NCI-H2107 (cell line): ENCODE measurements at regions not wholly inside any gene's neighbourhood (a gene's known extent, or its start where the extent isn't known, plus 50 kb on each side); places are given as distances from the start of the nearest gene placed in this dataset.
A peak's percentile ranks its signal among the peaks of the same experiment; 100 is the strongest.
"Not testable (repeated sequence)": the region's sequence is repeated elsewhere in the genome, so short reads cannot be mapped to it uniquely, and the experiment has no call there.

Source experiments
- DNase-seq: peaks from one replicate; lab custom pipeline; 2025; lab: John Stamatoyannopoulos, UW

DNA sequence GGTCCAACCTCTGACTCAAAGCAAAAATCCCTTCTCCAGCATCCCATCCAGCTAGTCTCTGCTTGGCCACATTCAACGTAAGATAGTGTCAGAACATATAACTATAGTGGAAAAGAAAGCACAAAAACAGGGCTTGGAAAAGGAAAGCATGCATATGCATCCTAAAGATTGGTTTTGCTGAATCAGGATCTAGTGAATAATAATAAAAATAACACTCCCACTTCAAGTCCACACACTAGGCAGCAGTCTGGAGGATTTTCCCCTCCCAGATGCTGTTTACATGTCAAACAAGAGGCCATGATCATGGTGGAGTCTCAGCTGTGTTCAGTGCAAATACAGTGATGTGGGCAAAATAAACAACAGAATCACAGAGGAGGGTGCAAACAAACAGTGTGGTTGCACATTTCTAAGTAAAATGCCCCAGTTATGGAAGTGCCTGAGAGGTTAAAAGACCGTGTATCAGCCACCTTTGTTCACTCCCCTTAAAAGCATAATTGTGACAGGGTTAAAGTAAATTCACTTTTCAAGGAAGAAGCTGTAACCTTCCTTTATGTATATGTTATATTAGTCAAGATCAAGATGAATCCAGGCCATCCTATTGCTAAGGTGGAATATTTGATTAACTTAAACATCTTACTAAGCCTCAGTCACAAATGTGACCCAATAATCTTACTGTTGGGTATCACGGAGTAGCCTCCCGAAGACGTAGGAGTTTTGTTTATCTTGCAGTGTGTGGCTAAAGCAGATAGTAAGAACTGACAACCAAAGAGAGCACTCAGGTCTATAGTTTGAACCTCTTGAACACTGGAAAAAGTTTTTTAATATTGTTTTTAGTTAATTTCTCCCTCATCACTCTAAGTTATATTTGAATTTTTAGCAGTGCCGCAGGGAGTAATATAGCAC is 424.5 kb downstream of the SOX2 start:
- no peak for DNase-seq

DNA sequence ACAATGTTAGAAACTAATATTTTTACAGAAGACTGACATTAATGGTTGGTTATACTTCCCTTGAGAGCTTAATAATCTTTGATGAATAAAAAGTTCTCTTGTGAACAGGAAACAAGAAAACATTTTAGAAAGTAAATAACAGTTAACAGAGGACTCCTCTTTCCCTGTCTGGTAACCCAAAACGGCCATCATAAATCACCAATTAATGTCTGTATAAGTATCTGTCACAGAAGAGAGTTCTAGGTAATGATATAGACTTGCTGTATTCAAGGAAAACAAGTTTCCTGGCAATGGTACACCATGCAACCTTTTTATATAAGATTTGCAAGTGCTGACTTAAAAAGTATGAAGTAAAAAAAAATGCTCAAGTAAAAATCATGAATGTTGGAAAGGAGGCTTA is 426.7 kb downstream of the SOX2 start:
- DNase-seq: no peak

DNA sequence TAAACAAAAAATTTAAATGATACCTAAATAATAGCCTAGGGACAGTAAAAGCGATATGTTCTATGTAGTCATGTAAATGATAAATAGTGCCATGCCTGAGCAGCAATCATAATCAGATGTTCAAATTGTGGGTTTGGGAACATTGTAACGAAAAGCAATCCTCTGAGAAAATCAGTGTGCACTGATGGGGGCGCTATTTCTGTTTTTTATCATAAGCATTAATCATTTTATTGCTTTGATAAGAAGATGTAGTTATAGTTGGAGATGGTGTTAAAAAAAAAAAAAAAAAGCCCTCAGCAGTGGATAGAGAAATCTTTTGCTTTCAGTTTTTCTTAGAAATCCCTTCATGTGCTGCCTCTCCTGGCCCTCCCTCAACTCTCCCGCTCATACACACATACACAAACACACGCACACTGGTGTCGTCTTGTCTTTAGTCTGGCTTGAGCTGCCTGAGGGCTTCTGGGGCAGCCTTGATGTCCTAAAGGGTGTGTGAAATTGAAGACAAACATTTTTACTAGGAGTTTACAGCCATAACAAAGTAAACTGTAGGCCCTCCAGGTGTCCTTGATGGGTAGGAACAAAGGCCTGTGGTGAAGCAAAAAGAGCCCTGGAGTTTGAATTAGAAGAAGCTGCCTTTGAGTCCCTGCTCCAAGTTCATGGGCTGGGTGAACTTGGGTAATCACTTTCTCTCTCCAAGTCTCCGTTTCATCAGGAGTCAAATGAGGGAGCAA is 428.1 kb downstream of the SOX2 start:
- no peak for DNase-seq

DNA sequence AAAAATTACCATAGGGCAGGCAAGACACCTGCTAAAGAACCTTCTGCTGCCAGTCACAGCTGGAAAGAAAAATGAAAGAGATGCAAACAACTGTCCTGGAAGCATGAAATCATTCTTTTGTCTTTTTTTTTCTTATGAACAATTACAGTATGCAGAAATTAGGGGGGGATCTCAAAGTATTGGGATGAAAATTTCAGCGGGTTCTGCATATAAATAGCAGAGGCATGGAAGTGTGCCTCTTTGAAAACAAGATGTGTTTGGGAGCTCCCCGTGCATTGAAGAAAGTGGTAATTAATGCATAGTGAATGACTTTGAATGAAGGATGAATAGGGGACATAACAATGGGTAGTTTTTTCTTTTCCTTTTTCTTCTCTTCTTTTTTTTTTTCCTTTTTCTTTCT is 431.2 kb downstream of the SOX2 start:
- DNase-seq: no peak

DNA sequence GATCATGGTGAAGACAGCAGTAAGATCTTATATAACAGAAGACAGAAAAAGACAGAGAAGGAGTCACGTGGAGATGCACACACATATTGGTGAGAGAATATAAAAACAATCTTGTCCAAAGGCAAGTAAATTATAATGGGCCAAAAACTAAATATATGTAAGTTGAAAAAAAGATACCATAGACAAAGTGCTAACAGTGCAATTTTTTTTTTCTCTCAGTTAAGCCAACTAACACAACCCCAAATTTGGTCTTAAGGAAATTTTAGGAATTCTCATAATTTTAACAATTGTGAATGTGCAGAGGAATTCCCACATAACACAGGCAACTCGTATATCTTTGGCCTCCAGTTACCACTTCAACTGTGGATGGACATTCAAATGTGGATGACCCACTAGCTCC is 432.2 kb downstream of the SOX2 start:
- DNase-seq: no peak

DNA sequence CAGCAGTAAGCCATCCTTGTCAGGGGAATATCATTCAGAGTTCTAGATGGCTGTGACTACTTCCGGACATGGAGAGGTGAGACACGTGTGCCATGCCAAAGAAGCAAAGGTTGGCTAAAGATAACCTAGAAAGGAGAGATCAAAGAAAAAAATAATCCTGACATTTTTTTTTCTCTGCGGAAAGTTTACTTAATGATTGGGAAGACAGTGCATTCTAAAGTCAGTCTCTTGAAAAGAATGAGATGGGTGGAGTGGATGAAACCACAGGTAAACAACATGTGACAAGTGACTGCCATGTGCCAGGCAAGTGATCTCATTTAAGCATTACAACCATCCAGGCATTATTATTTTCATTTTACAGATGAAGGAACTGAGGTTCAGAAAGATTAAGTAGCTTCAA is 436.6 kb downstream of the SOX2 start:
- DNase-seq: no peak

DNA sequence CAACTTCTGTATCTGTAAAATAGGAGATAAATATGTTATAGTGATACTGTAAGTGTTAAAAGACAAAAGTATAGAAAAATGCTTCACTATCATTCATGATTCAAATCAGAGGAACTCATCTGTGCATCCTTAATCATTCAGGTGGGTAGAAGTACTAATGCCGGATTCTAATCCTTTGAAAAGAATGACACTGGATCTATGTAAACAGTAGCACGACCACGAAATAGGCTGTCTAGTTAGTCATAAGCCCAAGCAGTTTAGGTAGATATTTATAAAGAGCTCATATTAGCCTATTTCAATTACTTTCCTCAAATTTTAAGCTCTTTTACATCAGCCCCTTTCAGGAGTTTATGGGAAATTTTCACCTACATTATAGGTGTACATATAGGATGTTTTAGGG is 437.9 kb downstream of the SOX2 start:
- DNase-seq: no peak

DNA sequence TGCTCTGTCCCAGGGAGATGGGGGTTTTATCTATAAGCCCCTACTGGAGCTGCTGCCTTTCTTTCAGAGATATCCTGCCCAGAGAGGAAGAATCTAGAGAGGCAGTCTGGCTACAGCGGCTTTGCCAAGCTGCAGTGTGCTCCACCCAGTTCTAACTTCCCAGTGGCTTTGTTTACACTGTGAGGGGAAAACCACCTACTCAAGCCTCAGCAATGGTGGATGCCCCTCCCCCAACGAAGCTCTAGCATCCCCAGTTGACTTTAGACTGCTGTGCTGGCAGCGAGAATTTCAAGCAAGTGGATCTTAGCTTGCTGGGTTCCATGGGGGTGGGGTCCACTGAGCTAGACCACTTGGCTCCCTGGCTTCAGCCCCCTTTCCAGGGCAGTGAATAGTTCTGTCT is 444.6 kb downstream of the SOX2 start:
- not testable (repeated sequence) for DNase-seq

DNA sequence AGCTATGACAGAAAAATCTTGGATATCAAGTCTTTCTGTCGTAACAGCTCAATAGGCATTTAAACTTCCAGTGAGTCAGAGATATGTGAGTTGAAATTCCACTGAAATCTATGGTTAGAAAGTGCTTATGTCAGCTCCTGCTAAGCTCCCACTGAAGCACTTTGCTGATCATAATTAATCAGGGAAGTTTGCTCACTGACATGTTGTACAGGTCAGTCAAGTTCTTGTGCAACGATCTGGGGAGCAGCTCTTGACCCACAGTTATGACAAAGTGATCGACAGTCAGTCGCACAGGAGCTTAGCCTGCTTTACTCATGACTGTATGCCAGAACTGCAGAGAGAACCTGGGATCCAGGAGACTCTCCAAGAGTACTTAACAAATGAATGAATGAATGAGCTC is 453.5 kb downstream of the SOX2 start:
- DNase-seq: no peak

DNA sequence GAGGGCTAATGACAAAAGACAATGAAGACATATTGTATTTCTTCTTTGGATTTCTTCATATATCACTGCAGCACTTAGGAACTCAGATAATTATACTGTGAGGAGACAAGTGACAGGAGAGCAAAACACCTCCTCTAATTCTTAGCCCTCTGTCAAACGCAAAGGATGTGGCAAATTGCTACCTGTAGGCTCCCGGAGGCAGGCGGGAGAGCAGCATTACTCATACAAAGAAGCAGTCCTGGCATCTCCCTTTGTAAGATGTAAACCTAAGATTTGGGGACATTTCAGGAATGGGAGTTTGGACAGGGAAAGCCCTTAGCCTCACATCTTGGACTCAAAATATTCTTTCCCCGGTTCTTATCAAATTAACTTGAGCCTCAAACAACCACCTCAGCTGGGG is 460.8 kb downstream of the SOX2 start:
- no peak for DNase-seq

DNA sequence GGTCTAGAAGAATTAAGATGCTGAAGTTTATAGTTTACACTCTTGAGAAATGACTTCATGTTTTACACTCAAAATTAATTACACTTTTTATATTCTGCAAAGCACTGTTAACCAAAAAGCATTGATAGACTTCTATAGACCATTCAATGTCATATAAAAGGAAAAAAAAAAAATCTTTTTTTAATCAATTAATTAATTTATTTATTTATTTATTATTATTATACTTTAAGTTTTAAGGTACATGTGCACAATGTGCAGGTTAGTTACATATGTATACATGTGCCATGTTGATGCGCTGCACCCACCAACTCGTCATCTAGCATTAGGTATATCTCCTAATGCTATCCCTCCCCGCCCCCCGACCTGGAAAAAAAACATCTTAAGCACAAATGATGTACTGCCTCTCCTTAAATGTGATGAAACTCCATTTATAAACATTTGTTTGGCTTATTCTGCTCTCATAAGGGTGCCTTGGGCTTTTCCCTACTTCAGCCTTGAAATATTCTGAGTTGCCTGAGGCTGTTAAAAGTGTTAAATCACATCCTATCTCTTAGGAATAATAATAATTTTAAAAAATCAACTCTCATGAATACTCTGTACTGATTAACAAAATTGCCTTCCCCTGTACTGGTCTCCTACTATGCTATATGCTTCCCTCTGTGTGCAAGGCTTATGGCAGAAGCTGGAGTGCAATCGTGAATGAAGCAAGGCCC is 466.9 kb downstream of the SOX2 start:
- DNase-seq: no peak

DNA sequence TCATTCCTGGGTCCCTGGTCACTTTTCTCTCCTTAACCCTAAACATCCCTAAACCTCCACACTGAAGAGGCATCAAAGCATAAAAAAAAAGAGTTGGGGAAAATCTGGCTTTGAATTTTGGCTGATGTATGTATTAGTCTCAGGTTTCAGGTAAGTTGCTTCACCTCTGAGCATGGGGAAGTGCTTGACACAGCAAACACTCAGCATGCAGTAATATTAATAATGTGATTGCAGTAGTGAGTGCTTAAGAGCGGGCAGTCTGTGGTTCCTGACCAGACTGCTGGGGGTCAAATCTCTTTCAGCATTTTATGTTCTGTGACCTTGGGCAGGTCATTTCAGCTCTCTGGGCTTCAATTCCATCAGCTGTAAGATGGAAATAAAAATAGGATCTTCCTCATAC is 467.9 kb downstream of the SOX2 start:
- no peak for DNase-seq

DNA sequence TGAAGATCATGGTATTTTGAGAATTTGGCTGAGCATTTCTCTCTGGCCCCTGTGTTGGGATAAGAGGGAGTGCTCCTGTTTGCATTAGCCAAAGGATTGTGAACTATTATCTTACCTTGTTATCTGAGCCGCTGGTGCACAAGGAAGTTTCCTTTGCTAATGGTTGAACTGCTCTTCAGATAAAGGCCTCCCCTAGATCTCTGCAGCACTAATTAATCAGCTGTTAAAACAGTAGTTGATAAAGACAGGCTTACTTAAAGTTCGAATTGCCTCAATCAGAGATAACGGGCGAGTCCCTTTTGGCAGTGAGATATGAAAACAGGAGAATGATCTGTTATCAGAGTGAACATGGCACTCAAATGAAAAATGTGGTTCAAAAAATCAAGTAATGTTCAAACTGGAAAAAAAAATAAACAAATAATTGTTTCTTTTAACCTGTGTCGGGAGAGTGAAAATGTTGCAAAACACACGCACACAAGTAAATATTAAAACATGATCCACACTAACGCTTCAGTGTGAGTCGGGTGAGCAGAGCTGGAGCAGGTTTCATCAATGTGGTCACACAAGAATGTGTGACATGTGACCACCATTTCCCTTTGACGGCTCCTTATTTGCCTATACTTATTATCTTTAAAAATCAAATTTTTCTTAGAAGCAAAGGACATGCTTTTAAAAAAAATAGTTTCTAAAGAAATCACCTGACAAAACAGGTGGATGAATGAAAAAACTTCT is 469.1 kb downstream of the SOX2 start:
- no peak for DNase-seq

DNA sequence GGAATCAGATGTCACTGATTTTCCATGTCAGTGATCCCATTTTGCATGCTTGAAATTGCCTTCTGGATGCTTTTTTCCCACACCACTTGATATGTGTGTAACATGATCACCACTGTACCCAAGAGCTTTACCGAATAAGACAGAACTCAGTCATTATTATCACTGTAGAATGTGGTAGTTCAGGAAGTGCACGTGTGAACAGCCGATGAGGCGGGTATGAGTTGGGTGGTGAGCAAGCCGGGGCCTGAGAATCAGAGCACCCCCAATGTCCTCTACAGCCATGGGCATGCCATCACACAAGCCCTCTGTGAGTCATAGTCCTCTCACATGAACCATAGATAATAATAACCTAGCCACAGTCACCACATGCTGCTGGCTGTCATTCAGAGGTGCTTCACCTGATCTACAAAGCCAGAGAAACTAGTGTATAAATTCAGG is 470.8 kb downstream of the SOX2 start:
- peak; percentile 86 for DNase-seq

DNA sequence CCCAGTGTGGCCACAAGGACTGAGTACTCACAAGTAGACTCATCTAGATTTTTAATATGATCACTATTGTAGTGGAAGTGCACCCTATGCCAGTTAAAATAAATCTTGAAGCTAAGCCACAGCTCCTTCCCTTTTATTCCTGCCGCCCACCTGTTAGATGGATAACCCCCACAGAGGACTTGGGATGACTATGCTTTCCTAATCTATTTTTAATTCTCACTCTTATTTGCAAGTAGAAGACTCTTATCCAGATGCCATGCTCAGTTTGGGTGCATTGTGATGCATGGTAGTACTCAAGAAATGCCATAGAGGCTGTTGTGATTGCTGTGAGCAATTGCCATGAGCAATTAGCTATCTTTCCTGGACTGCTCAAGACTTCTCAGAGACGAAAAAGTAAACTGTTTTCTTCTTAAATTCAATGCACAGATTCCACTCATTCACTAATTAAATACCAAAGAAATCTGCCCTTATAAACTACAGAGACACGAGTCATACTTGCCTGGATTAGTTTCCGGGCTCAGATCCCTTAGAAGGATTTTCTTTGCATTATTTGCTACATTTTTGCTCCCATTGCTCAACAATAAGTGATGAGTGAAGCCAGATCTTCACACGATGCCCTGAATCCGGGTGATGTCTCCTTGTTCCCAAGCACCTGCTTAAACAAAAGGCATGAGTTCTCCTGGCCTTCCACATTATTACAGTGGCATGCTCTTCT is 472.1 kb downstream of the SOX2 start:
- no peak for DNase-seq

DNA sequence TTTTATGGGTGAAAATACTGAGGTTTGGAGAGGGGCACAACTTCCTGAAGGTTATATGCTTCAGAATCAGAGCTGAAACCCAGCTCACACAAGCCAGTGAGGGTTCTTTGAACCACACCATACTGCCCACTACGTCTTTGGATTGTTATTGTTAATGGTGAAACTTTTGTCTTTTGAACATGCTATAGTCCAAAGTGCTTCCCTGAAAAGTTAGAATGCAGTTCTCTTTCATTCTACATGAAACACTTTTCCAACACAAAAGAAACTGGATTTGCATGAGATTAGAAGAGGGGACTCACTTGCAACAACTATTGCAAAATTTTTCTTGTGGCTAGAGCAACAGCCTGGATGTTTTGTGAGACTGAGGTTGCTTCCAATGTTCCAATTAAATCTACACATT is 473.6 kb downstream of the SOX2 start:
- no peak for DNase-seq

DNA sequence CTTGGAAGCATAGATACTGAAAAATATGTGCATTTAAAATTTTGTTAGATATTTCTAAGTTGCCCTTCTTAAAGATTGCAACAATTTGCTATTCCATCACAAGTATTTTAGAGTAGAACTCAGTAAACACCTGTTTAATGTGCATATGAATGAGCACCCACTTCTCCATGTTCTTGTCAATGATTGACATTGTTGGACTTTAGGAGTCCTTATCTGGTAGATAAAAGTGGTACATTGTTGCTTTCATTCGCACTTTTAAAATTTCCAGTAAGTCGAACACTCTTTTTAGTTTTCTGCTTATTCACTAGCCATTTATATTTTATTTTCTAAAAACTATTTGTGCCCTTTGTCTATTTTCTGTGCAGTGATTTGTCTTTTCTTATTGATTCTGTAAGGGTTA is 478.3 kb downstream of the SOX2 start:
- no peak for DNase-seq

DNA sequence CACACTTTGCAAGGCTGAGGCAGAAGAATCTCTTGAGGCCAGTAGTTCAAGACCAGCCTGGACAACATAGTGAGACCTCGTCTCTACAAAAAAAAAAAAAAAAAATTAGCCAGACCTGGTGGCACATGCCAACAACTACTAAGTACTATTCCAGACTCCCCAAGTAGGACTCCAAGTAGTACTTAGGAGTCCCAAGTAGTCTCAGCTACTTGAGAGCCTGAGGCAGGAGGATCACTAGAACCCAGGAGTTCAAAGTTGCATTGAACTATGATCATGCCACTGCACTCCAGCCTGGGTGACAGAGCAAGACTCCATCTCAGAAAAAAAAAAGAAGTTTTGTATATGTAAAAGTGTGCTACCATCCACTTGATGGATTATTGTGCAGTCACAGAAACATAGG is 486.6 kb downstream of the SOX2 start:
- DNase-seq: no peak

DNA sequence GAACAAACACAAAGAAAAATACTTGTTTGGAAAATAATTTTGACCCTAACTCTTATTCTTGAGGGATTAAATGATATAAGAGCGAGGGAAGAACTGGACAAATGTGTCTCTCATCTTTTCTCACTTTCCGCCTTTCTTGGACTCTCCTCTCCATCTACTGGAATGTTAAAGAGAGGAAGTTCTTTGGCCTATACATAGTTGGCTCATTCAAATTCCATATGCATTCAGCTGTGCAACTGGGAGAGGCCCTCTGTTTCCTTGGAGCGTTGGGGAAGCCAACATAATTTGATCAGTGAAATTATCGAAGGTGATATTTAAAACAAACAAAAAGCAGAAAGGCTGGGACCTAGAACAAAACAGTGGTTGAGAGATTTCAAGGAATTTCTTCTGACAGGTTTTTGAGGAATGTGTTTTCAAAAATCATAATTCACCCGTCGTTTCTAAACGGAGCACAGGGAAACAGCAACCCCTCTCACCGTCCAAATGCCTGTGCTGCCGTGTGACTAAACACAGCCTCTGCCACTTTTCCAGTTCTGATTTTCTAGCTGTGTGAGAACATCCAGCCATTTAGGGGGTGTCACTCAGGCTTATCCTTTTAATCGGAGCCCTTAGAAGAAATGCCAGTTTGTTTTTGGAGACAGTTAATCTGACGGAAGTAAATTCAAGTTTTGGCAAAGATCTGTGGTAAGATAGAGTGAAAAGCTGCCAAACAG is 489.9 kb downstream of the SOX2 start:
- DNase-seq: no peak

DNA sequence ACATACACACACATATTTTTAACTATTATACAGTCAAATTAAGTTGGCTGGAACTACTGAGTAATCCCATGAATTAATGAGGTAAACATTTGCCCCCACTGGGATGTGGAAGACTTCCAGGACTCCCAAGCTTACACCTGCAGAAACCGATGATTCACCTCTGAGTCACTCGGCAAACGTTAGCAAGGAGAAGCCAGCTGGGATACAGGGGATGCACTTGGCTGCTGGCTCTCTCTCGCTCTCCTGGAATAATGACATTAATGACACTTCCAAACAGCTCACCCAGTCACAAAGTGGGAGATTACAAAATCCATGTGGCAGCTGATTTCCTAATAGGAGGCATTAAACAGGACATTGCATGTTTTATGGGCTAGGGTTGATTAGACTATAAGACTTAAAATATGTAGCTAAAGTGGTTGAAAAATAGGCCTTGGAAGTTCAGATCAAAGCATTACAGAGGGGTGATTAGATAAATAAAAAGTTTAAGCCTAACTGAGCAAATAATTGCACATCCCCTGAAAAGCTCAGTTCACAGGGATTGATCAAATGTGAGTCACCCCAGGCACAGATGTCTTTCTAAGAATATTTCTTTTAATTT is 500.9 kb downstream of the SOX2 start:
- DNase-seq: peak; percentile 88
